GM12878 (cell line): ENCODE measurements at regions not wholly inside any gene's neighbourhood (a gene's known extent, or its start where the extent isn't known, plus 50 kb on each side); places are given as distances from the start of the nearest gene placed in this dataset.

Experiments used
- ATAC-seq: fragments of 200-7000 bp; cut with Tn5 transposase; 3 replicates; pipeline ENCODE4 v1.9.1; 2020; ENCODE audit warnings: mild to moderate bottlenecking, moderate library complexity
- BruUV-seq: library from RNA; stranded (reverse); fragments of 400-500 nt; replicated peaks from 2 replicates; lab custom pipeline; 2021; lab: Mats Ljungman, UMichigan
- CTCF ChIA-PET: fragments of 300-600 bp; sonication (Branson Sonifier 250); formaldehyde crosslinking; extraction: SDS; loops from one replicate; lab custom pipeline; 2021; ENCODE audit warnings: inconsistent platforms; lab: Yijun Ruan, JAX
- POLR2A ChIA-PET: fragments of 350-600 bp; formaldehyde crosslinking; extraction: SDS; loops from one replicate; lab custom pipeline; 2021; ENCODE audit warnings: inconsistent platforms; lab: Charles Lee
- RAD21 ChIA-PET: fragments of 300-600 bp; sonication (Branson Sonifier 250); formaldehyde crosslinking; loops from one replicate; lab custom pipeline; 2023; ENCODE audit warnings: antibody characterized with exemption; ENCODE audit not compliant: unreplicated experiment; lab: Charles Lee
- SMC1A ChIA-PET: fragments of 300-600 bp; sonication (Branson Sonifier 250); formaldehyde crosslinking; loops from one replicate; lab custom pipeline; 2023; ENCODE audit not compliant: unreplicated experiment, uncharacterized antibody; lab: Charles Lee
- DNase-seq: peaks from one replicate; pipeline ENCODE4 v3.0.0-alpha.2; 2011; ENCODE audit warnings: low read depth, low spot score
- FAIRE-seq: peaks from 3 replicates; lab custom pipeline; 2011; peaks lifted over from hg19 to GRCh38; lab: Jason Lieb, UNC
- H2AFZ ChIP-seq: 2 replicates; pipeline ENCODE4 v1.6.0; 2011; ENCODE audit warnings: low read depth, low read length, control low read depth; ENCODE audit not compliant: control insufficient read depth
- H3K27ac ChIP-seq: 2 replicates; pipeline ENCODE4 v1.5.1; 2011; ENCODE audit warnings: control low read depth; ENCODE audit not compliant: control insufficient read depth, insufficient read depth
- H3K27me3 ChIP-seq, 2 experiments: replicated peaks in 1 of 2; 2 replicates each; pipeline versions ENCODE4 v1.6.0 to v1.6.1; 2011; ENCODE audit warnings: low read length in 1 of 2; ENCODE audit not compliant: control insufficient read depth in 2 of 2, insufficient read depth in 2 of 2
- H3K36me3 ChIP-seq, 2 experiments: 2 replicates each; pipeline ENCODE4 v1.5.1; 2011; ENCODE audit warnings: low read length in 1 of 2; ENCODE audit not compliant: control insufficient read depth in 2 of 2, insufficient read depth in 2 of 2
- H3K4me1 ChIP-seq: 2 replicates; pipeline ENCODE4 v1.6.1; 2011; ENCODE audit warnings: mild to moderate bottlenecking, low read length, moderate library complexity, mixed read lengths; ENCODE audit not compliant: control insufficient read depth, insufficient read depth
- H3K4me2 ChIP-seq: 2 replicates; pipeline ENCODE4 v1.6.0; 2011; ENCODE audit warnings: control low read depth; ENCODE audit not compliant: control insufficient read depth, insufficient read depth
- H3K4me3 ChIP-seq: fragments of 200-600 bp; sonication (generic); 2 replicates; pipeline ENCODE4 v1.5.1; 2016
- H3K79me2 ChIP-seq: 2 replicates; pipeline ENCODE4 v1.6.0; 2011; ENCODE audit warnings: low read length; ENCODE audit not compliant: control insufficient read depth, insufficient read depth
- H3K9ac ChIP-seq: 2 replicates; pipeline ENCODE4 v1.8.0; 2011; ENCODE audit warnings: low read length, control low read depth, mixed read lengths; ENCODE audit not compliant: control insufficient read depth, insufficient read depth
- H3K9me3 ChIP-seq: replicated peaks from 3 replicates; pipeline ENCODE4 v1.5.1; 2011; ENCODE audit warnings: mild to moderate bottlenecking, low read length; ENCODE audit not compliant: control insufficient read depth, insufficient read depth
- H4K20me1 ChIP-seq: 2 replicates; pipeline ENCODE4 v1.6.0; 2011; ENCODE audit not compliant: control insufficient read depth, insufficient read depth
- ATF3 ChIP-seq: IDR thresholded peaks from 2 replicates; pipeline ENCODE4 v1.6.1; 2011; ENCODE audit warnings: low read depth, mild to moderate bottlenecking, low read length, moderate library complexity, borderline replicate concordance; ENCODE audit errors: extremely low read depth
- CHD2 ChIP-seq: IDR thresholded peaks from 2 replicates; pipeline ENCODE4 v1.6.1; 2011; ENCODE audit warnings: low read depth, low read length, improper control_type of control experiment, borderline replicate concordance
- EGR1 ChIP-seq, 2 experiments: IDR thresholded peaks; 1 replicate in 1 of 2; 2 replicates in 1 of 2; pipeline ENCODE4 v1.6.1; 2011 to 2012; ENCODE audit warnings: low read depth in 2 of 2, low read length in 2 of 2, borderline replicate concordance in 1 of 2, mild to moderate bottlenecking in 1 of 2, moderate library complexity in 1 of 2
- EP300 ChIP-seq, 2 experiments: fragments of 150-350 bp in 1 of 2; IDR thresholded peaks; 2 replicates each; pipeline ENCODE4 v1.6.1; 2011 to 2012; ENCODE audit warnings: low read depth in 2 of 2, low read length in 2 of 2, borderline replicate concordance in 1 of 2, improper control_type of control experiment in 1 of 2, inconsistent platforms in 1 of 2; ENCODE audit not compliant: control insufficient read depth in 1 of 2
- FOXM1 ChIP-seq: IDR thresholded peaks from 2 replicates; pipeline ENCODE4 v1.6.1; 2012; ENCODE audit warnings: low read depth, mild to moderate bottlenecking, inconsistent platforms, low read length, moderate library complexity
- JUNB ChIP-seq: IDR thresholded peaks from 2 replicates; pipeline ENCODE4 v1.6.1; 2016; ENCODE audit warnings: antibody characterized with exemption, mild to moderate bottlenecking
- NR2F1 ChIP-seq: fragments of 450-650 bp; conservative IDR thresholded peaks from 2 replicates; pipeline ENCODE4 v1.6.1; 2017; ENCODE audit warnings: mild to moderate bottlenecking
- POLR2AphosphoS2 ChIP-seq: IDR thresholded peaks from 2 replicates; pipeline ENCODE4 v1.6.1; 2011; ENCODE audit warnings: low read depth, mild to moderate bottlenecking, low read length, improper control_type of control experiment, moderate library complexity
- USF1 ChIP-seq: IDR thresholded peaks from 2 replicates; pipeline ENCODE4 v1.6.1; 2011; ENCODE audit warnings: borderline replicate concordance, low read depth, mild to moderate bottlenecking, moderate library complexity, mixed read lengths, low read length; ENCODE audit not compliant: insufficient read depth; ENCODE audit errors: extremely low read length
- ZBED1 ChIP-seq: IDR thresholded peaks from 2 replicates; pipeline ENCODE4 v1.6.1; 2016; ENCODE audit warnings: borderline replicate concordance
- ZBTB4 ChIP-seq: fragments of 450-650 bp; formaldehyde crosslinking; IDR thresholded peaks from 2 replicates; pipeline ENCODE4 v1.4.0; 2022; ENCODE audit warnings: mild to moderate bottlenecking, moderate library complexity
- ZNF274 ChIP-seq: IDR thresholded peaks from one replicate; pipeline ENCODE4 v1.8.0; 2011; ENCODE audit not compliant: insufficient read length, insufficient read depth
- WGBS: methylation state at CpG from one replicate; pipeline ENCODE4 v1.1.6; 2016; ENCODE audit warnings: low lambda C conversion rate; ENCODE audit not compliant: insufficient replicate concordance, insufficient coverage; ENCODE audit errors: missing lambda C conversion rate; 5-methylcytosine and 5-hydroxymethylcytosine counted together
- in situ Hi-C: fragments of 300-500 bp; cut with MboI; formaldehyde crosslinking; loops from 9 replicates; pipeline ENCODE4 v1.14.3; 2018; ENCODE audit warnings: mixed read lengths
- intact Hi-C: fragments of 100-400 bp; cut with micrococcal nuclease; formaldehyde crosslinking; loops from one replicate; pipeline ENCODE4 v1.14.2; 2022; ENCODE audit not compliant: unreplicated experiment

GRCh38 chr3:67941433-67942030 lies 287.1 kb upstream of the SUCLG2 start (continued):
- TF ChIP-seq FOXM1 (no peak), ATF3 (no peak), EP300 (IDR thresholded peaks at IDR 0.05; ENCODE audit: borderline replicate concordance in 1 of 2, control insufficient read depth in 1 of 2, low read depth in 2 of 2, low read length in 2 of 2) (no peak)

- Histone ChIP-seq H3K4me1 (no peaks in the 10 kb centered on the region), H3K79me2 (no peaks in the 10 kb centered on the region), H2AFZ (no peak overlapping the region), H3K36me3 (no peaks in the 10 kb centered on the region), H3K27ac (no peak overlapping the region), H3K4me3 (no peak overlapping the region), H4K20me1 (no peaks in the 10 kb centered on the region), H3K27me3 (no peaks in the 10 kb centered on the region), H3K4me2 (no peak overlapping the region), H3K9me3 (no peaks in the 10 kb centered on the region), H3K9ac (no peak overlapping the region)
- no TSS peak for BruUV-seq
- DNase-seq: no peak
- in situ Hi-C loops: no loop called here
- ChIA-PET RAD21 (no interaction called here), SMC1A (no interaction called here), POLR2A (interaction anchor here (0.5 kb wide), 1 partner anchor 1908 kb away, joined by 3 read pairs; no protein-coding TSS in a partner anchor), CTCF (no interaction called here)
- intact Hi-C loops: no loop called here
- 0% methylated on average over 2 of the region's 2 CpGs for WGBS
- no peak for FAIRE-seq
- ATAC-seq: no peak
- TF ChIP-seq ZBED1: no peak
- no peak for TF ChIP-seq POLR2AphosphoS2
- TF ChIP-seq USF1: no peak
- TF ChIP-seq ZBTB4 (CRISPR knock-in tag): no peak
- no peak for TF ChIP-seq JUNB
- TF ChIP-seq CHD2: no peak
- TF ChIP-seq NR2F1: no peak
- TF ChIP-seq ZNF274: no peak
- no peak for TF ChIP-seq EGR1 (IDR thresholded peaks at IDR 0.05; ENCODE audit: borderline replicate concordance in 1 of 2, low read depth in 2 of 2, low read length in 2 of 2)
Measured at GRCh38 chr3:67940210-67940952, 286.0 kb upstream of the SUCLG2 start.
